Esophagus muscularis mucosa (tissue), 3 donors: ENCODE measurements at regions not wholly inside any gene's neighbourhood (a gene's known extent, or its start where the extent isn't known, plus 50 kb on each side); places are given as distances from the start of the nearest gene placed in this dataset.

Source experiments
- CTCF ChIP-seq, 3 experiments: fragments of 200-600 bp in 2 of 3; fragments of 450-650 bp in 1 of 3; sonication (generic) in 2 of 3; IDR thresholded peaks; one replicate each; pipeline ENCODE4 v1.5.1; 2017 to 2019; ENCODE audit warnings: antibody characterized with exemption in 3 of 3, mild to moderate bottlenecking in 2 of 3, moderate library complexity in 1 of 3
- POLR2A ChIP-seq: fragments of 450-650 bp; IDR thresholded peaks from one replicate; pipeline ENCODE4 v1.6.1; 2017; ENCODE audit warnings: antibody characterized with exemption, moderate library complexity, mild to moderate bottlenecking, low read depth
- POLR2AphosphoS5 ChIP-seq, 2 donors: sonication (generic); formaldehyde crosslinking; IDR thresholded peaks; one replicate each; pipeline ENCODE4 v1.6.1; 2017; ENCODE audit warnings: antibody characterized with exemption in 2 of 2

GRCh38 chr18:11392292-11392691 is 217.1 kb upstream of the SLC35G4 start:
- no peak for TF ChIP-seq CTCF (IDR thresholded peaks at IDR 0.05)
- no peak for TF ChIP-seq POLR2AphosphoS5 (IDR thresholded peaks at IDR 0.05)
- TF ChIP-seq POLR2A = no peak
